Stimulated activated CD4-positive, alpha-beta T cell treated with anti-CD3 and anti-CD28 coated beads, Interleukin-12 subunit alpha, Interleukin-12 subunit beta, amount 100 ng/mL, for 4 hours (primary cell): ENCODE measurements at regions not wholly inside any gene's neighbourhood (a gene's known extent, or its start where the extent isn't known, plus 50 kb on each side); places are given as distances from the start of the nearest gene placed in this dataset.
"Not testable (repeated sequence)": the region's sequence is repeated elsewhere in the genome, so short reads cannot be mapped to it uniquely, and the experiment has no call there.

Experiments
- DNase-seq: peaks from one replicate; pipeline ENCODE4 v3.0.0-alpha.2; 2020

GRCh38 chr4:26048378-26048882, 134.4 kb downstream of the SMIM20 start:
- DNase-seq, result no peak

- DNase-seq, result no peak
These were observed 134.9 kb downstream of the SMIM20 start for GRCh38 chr4:26048950-26049349.

DNA sequence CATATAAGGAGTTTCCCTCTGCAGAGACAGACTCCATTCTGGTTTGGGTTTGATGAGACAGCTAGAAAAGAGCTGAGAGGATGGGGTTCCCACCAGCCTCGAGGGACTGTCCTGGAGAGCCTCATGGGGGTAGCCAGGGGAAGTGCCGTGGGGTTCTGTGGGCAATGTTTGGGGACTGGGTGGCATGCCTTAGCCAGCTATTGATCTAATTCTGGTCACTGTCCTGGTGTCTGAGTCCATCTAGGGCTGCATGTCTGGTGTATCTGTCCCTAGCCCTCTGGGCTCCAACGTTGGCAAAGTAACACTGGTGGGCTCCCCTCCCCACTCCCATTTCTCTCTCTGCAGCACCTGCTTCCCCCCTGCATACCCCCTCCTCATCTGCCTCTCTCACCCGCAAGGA, 135.4 kb downstream of the SMIM20 start:
- DNase-seq, result no peak

DNA sequence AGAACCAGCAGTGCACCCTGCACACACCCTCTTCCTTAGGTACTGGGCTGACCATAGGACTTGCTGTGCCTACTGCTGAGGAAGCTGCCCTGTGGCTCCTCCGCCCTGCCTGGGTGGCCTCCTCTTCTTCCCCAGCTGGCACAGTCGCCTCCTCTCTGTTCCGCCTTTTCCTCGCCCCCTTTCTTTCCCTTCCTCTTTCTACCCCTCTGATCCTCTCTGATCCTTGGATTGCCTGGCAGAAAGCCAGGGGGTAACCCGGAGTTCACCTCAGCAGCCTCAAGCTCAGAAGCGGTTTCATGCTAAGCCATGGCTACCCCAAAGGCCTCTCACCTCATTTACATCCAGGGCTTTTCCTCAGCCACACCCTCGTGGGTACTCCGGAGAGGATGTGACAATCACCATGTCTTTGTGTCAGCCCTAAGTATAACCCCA, 136.2 kb downstream of the SMIM20 start:
- DNase-seq, result no peak

GRCh38 chr4:26050671-26051070, 136.7 kb downstream of the SMIM20 start:
- DNase-seq, result no peak

DNA sequence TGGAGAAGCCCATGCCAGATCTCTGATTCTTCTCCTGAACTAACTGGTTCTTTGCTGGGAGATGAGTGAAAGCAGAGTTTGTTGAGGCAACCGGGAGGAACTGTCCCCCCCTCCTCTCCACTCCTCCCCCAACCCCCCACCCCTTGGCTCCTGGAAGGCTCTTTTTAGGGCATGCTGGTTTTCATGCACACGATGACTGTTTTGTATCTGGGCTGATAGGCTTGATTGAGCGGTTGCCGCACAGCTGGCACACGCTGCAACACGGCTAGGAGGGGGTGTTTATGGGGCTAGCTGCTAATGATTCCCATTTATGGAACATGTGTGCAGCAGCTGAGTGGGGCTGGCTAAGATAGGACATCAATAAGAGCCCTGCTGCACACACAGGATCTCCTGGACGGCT, 137.2 kb downstream of the SMIM20 start:
- no peak for DNase-seq

DNA sequence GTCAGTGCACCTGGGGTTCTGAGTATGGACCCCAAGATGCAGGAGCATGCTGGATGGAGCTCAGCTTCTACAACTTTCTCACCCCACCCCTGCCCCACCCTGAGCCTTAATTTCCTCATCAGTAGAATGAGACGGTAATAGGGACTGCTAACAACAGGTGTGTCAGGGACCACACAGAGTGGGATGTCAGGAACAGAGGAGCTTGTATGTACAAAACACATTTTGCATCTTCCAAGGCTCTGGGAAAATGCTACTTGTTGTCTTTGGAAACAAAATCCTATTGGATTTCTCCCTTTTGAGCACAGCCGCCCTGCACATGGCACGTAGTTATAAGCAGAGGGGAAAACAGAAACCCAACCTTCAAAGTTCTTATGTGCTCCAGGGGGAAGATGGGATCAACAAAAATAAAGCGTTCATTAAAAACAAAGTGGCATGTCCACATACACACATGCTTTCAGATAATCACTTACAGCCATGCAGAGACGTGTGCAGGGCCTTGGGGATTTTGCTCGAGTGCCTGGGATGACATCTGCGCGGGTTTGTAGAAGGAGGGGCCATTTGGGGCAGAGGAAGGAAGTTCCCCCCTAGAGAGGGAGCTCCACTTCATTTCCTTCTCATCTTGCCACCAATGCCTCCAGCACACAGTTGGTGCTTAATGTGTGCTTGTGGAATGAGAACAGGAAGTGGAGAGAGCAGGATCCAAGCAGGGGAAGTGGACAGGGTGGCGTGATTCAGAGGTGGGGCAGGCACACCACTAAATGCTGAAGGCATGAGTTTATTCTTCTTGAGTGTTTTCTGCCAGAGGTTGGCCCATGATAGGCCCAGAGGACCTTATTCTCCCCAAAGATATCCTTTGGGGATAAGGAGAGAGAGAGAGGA, 138.9 kb downstream of the SMIM20 start:
- no peak for DNase-seq

- DNase-seq, result no peak
These were observed 139.7 kb downstream of the SMIM20 start for GRCh38 chr4:26053761-26054160.

DNA sequence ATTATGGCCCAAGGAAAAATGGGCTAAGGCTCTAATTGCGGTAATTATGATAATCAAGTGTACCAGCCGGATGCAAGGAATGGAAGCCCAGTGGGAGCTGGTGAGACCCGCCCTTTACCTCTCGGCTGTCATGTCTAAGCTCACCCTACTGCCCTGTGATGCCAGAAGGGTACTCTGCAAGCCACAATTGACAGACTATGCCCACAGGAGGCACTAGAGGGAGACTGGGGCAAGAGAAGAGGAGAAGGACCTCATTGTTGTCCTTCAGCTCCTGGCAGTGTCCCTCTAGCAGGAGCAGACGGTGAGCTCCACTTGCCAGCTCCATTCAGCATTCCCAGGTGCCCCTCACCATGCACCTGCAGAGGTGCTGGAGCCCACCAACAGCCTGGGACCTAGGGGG, 141.8 kb downstream of the SMIM20 start:
- no peak for DNase-seq

- DNase-seq, result no peak
These were observed 142.4 kb downstream of the SMIM20 start for GRCh38 chr4:26056406-26056805.

DNA sequence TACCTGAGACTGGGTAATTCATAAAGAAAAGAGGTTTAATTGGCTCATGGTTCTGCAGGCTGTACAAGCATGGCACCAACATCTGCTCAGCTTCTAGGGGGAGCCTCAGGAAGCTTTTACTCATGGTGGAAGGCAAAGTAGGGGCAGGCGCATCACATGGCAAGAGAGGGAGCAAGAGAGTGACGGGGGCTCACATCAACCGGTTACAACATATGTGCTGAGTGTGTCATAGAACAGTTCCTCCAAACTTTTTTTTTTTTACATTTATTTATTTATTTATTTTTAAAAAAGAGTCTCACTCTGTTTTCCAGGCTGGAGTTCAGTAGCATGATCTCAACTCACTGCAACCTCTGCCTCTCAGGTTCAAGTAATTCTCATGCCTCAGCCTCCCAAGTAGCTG, 143.8 kb downstream of the SMIM20 start:
- DNase-seq, result not testable (repeated sequence)

GRCh38 chr4:26058537-26058936, 144.5 kb downstream of the SMIM20 start:
- peak; percentile 50 for DNase-seq

DNA sequence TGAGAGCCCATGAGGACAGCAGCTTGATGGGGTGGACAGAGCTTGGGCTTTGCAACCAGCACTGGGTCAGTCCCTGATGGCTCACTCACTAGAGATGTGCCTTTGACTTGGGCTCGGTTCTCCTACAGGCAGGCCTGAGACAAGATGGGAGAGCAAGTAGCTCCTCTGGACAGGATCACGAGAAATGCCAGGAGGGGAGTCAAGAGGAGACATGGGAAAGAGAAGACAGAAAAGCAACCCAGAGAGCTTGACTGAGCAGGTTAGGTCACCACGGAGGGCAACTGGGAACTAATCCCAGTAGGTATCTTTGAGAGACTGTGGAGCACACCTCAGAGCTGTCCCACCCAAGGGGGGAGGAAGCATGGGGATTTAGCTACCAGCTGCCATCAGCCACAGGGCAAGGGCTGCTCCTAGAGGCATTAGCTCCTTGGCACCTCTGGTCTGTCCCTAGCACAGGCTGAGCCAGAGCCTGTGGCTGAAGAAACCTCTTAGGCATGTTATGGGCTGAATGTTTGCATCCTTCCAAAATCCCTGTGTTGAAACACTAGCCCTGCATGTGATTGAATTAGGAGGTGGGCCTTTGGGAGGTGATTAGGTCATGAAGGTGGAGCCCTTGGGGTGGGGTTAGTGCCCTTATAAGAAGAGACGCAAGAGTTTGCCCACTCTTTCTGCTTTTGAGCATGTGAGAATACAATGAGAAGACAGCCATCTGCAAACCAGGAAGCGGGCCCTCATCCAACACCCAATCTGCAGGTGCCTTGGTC, 145.6 kb downstream of the SMIM20 start:
- DNase-seq, result no peak

GRCh38 chr4:26060286-26060685, 146.3 kb downstream of the SMIM20 start:
- no peak for DNase-seq

DNA sequence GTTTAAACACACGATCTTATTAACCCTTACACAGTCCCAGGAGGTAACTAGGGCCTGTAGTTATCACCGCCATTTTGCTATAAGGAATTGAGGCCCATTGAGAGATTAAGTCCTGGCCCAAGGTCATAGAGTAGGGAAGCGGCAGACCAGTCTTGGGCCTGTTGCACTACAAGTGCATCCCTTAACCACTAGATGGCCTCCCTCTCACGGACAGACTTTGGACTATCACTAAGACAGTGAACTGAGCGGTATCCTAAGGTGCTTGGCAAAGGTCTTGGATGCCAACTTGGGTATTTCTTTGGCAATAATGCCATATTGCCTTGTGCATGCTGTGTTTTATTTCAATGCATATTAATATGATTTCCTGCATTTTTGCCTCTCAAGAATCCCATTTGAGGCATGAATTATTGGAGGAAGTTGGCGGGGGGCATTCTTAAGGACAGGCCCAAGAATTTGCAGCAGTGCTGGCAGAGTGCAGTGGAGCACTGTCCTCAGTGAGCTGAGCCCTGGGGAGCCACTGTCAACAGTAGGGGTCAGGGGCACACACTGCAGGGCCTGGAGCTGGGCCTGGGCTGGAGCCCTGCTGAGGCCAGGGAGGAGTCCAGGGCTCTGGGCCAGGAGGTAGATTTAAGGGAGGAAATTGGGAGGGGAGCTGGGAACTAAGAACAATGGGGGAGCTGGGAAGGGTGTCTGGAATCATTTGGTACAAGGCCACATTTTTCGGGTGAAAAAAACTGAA, 147.4 kb downstream of the SMIM20 start:
- DNase-seq, result no peak

- no peak for DNase-seq
These were observed 148.2 kb downstream of the SMIM20 start for GRCh38 chr4:26062215-26062614.

GRCh38 chr4:26064009-26064408, 150.0 kb downstream of the SMIM20 start:
- DNase-seq, result not testable (repeated sequence)

GRCh38 chr4:26065833-26066232, 151.8 kb downstream of the SMIM20 start:
- no peak for DNase-seq

DNA sequence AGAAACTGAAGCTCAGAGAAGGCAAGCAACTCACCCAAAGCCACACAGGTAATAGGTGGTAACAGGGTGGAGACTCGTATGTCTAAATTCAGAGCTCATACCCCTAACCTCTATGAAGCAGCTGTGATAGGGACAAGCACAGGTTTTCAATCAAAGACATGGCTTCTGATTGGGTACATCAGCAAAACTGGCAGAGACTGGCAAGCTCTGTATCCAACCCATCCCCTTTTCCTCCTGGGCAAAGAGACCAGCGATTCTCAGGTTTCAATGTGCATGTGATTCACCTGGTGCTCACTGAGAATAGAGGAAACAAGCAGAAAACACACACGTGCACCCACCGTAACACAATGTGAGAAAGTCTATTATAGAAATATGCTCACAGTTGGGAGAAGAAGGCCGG, 153.0 kb downstream of the SMIM20 start:
- DNase-seq, result no peak

- DNase-seq, result no peak
These were observed 155.2 kb downstream of the SMIM20 start for GRCh38 chr4:26069218-26069617.

GRCh38 chr4:26071688-26072087, 157.7 kb downstream of the SMIM20 start:
- DNase-seq, result no peak

- no peak for DNase-seq
These were observed 160.0 kb downstream of the SMIM20 start for GRCh38 chr4:26073886-26074560.
